Heart left ventricle (tissue), 16 donors: ENCODE measurements at regions not wholly inside any gene's neighbourhood (a gene's known extent, or its start where the extent isn't known, plus 50 kb on each side); places are given as distances from the start of the nearest gene placed in this dataset.
"Not testable (repeated sequence)": the region's sequence is repeated elsewhere in the genome, so short reads cannot be mapped to it uniquely, and the experiment has no call there.

Experiments
- ATAC-seq, 4 donors: fragments of 200-7000 bp; cut with Tn5 transposase; one replicate each; pipeline ENCODE4 v1.9.1; 2020 to 2022; ENCODE audit warnings: moderate library complexity in 4 of 4, mild to moderate bottlenecking in 3 of 4, moderate number of reproducible peaks in 1 of 4
- DNase-seq, 5 donors: peaks; one replicate each; pipeline ENCODE4 v3.0.0-alpha.2; 2020
- H3K27ac ChIP-seq, 12 donors: fragments of 200-600 bp; sonication (generic) in 4 of 12; one replicate each; pipeline versions ENCODE4 v1.5.0 to v1.8.0; 2016 to 2022; ENCODE audit warnings: mild to moderate bottlenecking in 2 of 12
- H3K27me3 ChIP-seq, 9 donors: fragments of 200-600 bp; sonication (generic) in 2 of 9; one replicate each; pipeline versions ENCODE4 v1.5.1 to v1.8.0; 2016 to 2022; ENCODE audit warnings: mild to moderate bottlenecking in 3 of 9
- H3K36me3 ChIP-seq, 9 donors: fragments of 200-600 bp; sonication (generic) in 2 of 9; one replicate each; pipeline versions ENCODE4 v1.5.0 to v1.8.0; 2018 to 2022; ENCODE audit warnings: mild to moderate bottlenecking in 2 of 9
- H3K4me1 ChIP-seq, 12 donors: fragments of 200-600 bp; sonication (generic) in 4 of 12; one replicate each; pipeline versions ENCODE4 v1.5.0 to v1.8.0; 2016 to 2022; ENCODE audit warnings: mild to moderate bottlenecking in 3 of 12
- H3K4me3 ChIP-seq, 12 donors: fragments of 200-600 bp; sonication (generic) in 4 of 12; one replicate each; pipeline versions ENCODE4 v1.5.0 to v1.8.0; 2017 to 2022; ENCODE audit warnings: mild to moderate bottlenecking in 9 of 12, moderate library complexity in 4 of 12
- H3K9me3 ChIP-seq, 12 donors: fragments of 200-600 bp; sonication (generic) in 4 of 12; one replicate each; pipeline versions ENCODE4 v1.5.0 to v1.8.0; 2016 to 2022; ENCODE audit warnings: mild to moderate bottlenecking in 1 of 12
- CTCF ChIP-seq, 12 donors: fragments of 200-600 bp; sonication (generic) in 4 of 12; IDR thresholded peaks; one replicate each; pipeline versions ENCODE4 v1.5.0 to v1.8.0; 2018 to 2022; ENCODE audit warnings: antibody characterized with exemption in 12 of 12, mild to moderate bottlenecking in 5 of 12
- POLR2A ChIP-seq, 2 donors: fragments of 450-650 bp; IDR thresholded peaks; one replicate each; pipeline ENCODE4 v1.6.1; 2017; ENCODE audit warnings: antibody characterized with exemption in 2 of 2, mild to moderate bottlenecking in 2 of 2, moderate library complexity in 2 of 2
- WGBS, 4 donors: extraction: QIAGEN DNeasy Blood & Tissue Kit in 2 of 4; methylation state at CpG; one replicate each; pipeline versions ENCODE4 v1.1.5 to v1.1.7; 2013 to 2018; 5-methylcytosine and 5-hydroxymethylcytosine counted together
- intact Hi-C, 10 donors: fragments of 100-400 bp; cut with DNase I; formaldehyde crosslinking; loops; one replicate each; pipeline versions ENCODE4 v1.11.1 to v1.14.2; 2022
- donor health status: ischemic (EF 13 %, LVEDD 7.1; RV severe dilation, severe dysfunction).
- donor health status: healthy with polysubstance abuse.
- donor health status: DM: no; HTN: yes; CAD: no.
- donor health status: DM: no; HTN: no; CAD: no.
- donor health status: ischemic (EF 25% LVEDD 6.9; RV normal size, moderate dysfunction).
- donor health status: ischemic (EF 25% LVEDD 5.7; RV mildly dilated, moderate dysfunction).
- donor health status: healthy.
- donor health status: DM: yes; HTN: yes; CAD: no.
- donor health status: ischemic (EF 35%, LVEDD 5.7; RV mildly dilated, moderate dysfunction).
- donor health status: nonischemic (EF 11% LVEDD 7.7; RV severe dilation, severe dysfunction).
- donor health status: DM: yes; HTN: yes; CAD: no.
- donor health status: PGD.
- donor health status: ischemic (EF 29% LVEDD 5.4; RV normal size, mild dysfunction).
- donor health status: nonischemic (EF 23%, LVEDD 6.1; RV moderate dilation, normal function).

- H3K36me3 ChIP-seq, result no peaks in the 10 kb centered on the region
- ATAC-seq (no peak), DNase-seq (no peak)
- no peaks in the 10 kb centered on the region for H3K27me3 ChIP-seq
- WGBS, 4 donors, result 76 to 85% (median 79%) methylated on average over 3 of the region's 3 CpGs
- H3K4me1 ChIP-seq, result no peaks in the 10 kb centered on the region
- H3K27ac ChIP-seq, result no peak overlapping the region
- intact Hi-C loops, result no loop called here
- TF ChIP-seq CTCF (IDR thresholded peaks at IDR 0.05), result no peak
- TF ChIP-seq POLR2A (IDR thresholded peaks at IDR 0.05), result no peak
- H3K4me3 ChIP-seq, result no peak overlapping the region
- H3K9me3 ChIP-seq, result peaks cover 0 to 5% (median 0%) of the 10 kb centered on the region in 12 donors
These were observed 248.5 kb upstream of the PLPP4 start for GRCh38 chr10:120208488-120208887.

GRCh38 chr10:120209124-120209762 is 247.8 kb upstream of the PLPP4 start:
- no peak overlapping the region for H3K4me3 ChIP-seq
- intact Hi-C loops, result no loop called here
- H3K36me3 ChIP-seq, result no peaks in the 10 kb centered on the region
- 66 to 84% (median 78%) methylated on average over 7 of the region's 7 CpGs for WGBS, 4 donors
- TF ChIP-seq CTCF (IDR thresholded peaks at IDR 0.05) (no peak), POLR2A (IDR thresholded peaks at IDR 0.05) (no peak)
- H3K27me3 ChIP-seq, result no peaks in the 10 kb centered on the region
- no peaks in the 10 kb centered on the region for H3K4me1 ChIP-seq
- peaks cover 0 to 5% (median 0%) of the 10 kb centered on the region in 12 donors for H3K9me3 ChIP-seq
- DNase-seq (no peak), ATAC-seq (no peak)
- H3K27ac ChIP-seq, result no peak overlapping the region

- WGBS, 4 donors, result 84 to 91% (median 87%) methylated on average over 2 of the region's 2 CpGs
- H3K27ac ChIP-seq, result no peak overlapping the region
- H3K4me3 ChIP-seq, result no peak overlapping the region
- intact Hi-C loops, result no loop called here
- H3K27me3 ChIP-seq, result no peaks in the 10 kb centered on the region
- H3K36me3 ChIP-seq, result no peaks in the 10 kb centered on the region
- H3K9me3 ChIP-seq, result peaks cover 0 to 5% (median 0%) of the 10 kb centered on the region in 12 donors
- DNase-seq (no peak), ATAC-seq (no peak)
- no peak for TF ChIP-seq POLR2A (IDR thresholded peaks at IDR 0.05)
- TF ChIP-seq CTCF (IDR thresholded peaks at IDR 0.05), result no peak
- H3K4me1 ChIP-seq, result no peaks in the 10 kb centered on the region
These were observed 244.8 kb upstream of the PLPP4 start for GRCh38 chr10:120212275-120212674.

- ATAC-seq, intact Hi-C loops, H3K27ac ChIP-seq, H3K27me3 ChIP-seq, H3K4me3 ChIP-seq, DNase-seq, H3K4me1 ChIP-seq, H3K9me3 ChIP-seq, H3K36me3 ChIP-seq: not testable (repeated sequence)
- WGBS, 4 donors, result 74 to 95% (median 79%) methylated on average over 2 of the region's 2 CpGs
These were observed 243.7 kb upstream of the PLPP4 start for GRCh38 chr10:120213283-120213682.

- 28 to 42% (median 36%) methylated on average over 3 of the region's 3 CpGs for WGBS, 4 donors
- H3K4me1 ChIP-seq, result no peaks in the 10 kb centered on the region
- H3K27ac ChIP-seq, result no peak overlapping the region
- TF ChIP-seq POLR2A (IDR thresholded peaks at IDR 0.05) (no peak), CTCF (IDR thresholded peaks at IDR 0.05) (no peak)
- H3K27me3 ChIP-seq, result no peaks in the 10 kb centered on the region
- peaks cover 0 to 7% (median 0%) of the 10 kb centered on the region in 12 donors for H3K9me3 ChIP-seq
- H3K36me3 ChIP-seq, result no peaks in the 10 kb centered on the region
- intact Hi-C loops, result no loop called here
- DNase-seq, result no peak
- no peak for ATAC-seq
- no peak overlapping the region for H3K4me3 ChIP-seq
These were observed 239.3 kb upstream of the PLPP4 start for GRCh38 chr10:120217736-120218135.
